Right renal cortex interstitium (tissue), 3 donors: ENCODE measurements at regions not wholly inside any gene's neighbourhood (a gene's known extent, or its start where the extent isn't known, plus 50 kb on each side); places are given as distances from the start of the nearest gene placed in this dataset.
"Not testable (repeated sequence)": the region's sequence is repeated elsewhere in the genome, so short reads cannot be mapped to it uniquely, and the experiment has no call there.

Experiments
- DNase-seq, 3 donors: peaks; one replicate each; pipeline ENCODE4 v3.0.0-alpha.2; 2013; ENCODE audit warnings: low read depth in 3 of 3, low spot score in 2 of 3

GRCh38 chr12:24386836-24387235, 437.4 kb upstream of the SOX5 start:
- no peak for DNase-seq

- DNase-seq: no peak
Observed at GRCh38 chr12:24381790-24382189, 432.3 kb upstream of the SOX5 start.

- DNase-seq: no peak
Observed at GRCh38 chr12:24379861-24380521, 430.5 kb upstream of the SOX5 start.

- DNase-seq: no peak
Observed at GRCh38 chr12:24379433-24379832, 430.0 kb upstream of the SOX5 start.

GRCh38 chr12:24378548-24379407, 429.3 kb upstream of the SOX5 start:
- DNase-seq: peak; percentile 30 to 53 (median 39)

GRCh38 chr12:24374452-24374851, 425.0 kb upstream of the SOX5 start:
- no peak for DNase-seq

- DNase-seq: no peak
Observed at GRCh38 chr12:24373004-24373403, 423.5 kb upstream of the SOX5 start.

DNA sequence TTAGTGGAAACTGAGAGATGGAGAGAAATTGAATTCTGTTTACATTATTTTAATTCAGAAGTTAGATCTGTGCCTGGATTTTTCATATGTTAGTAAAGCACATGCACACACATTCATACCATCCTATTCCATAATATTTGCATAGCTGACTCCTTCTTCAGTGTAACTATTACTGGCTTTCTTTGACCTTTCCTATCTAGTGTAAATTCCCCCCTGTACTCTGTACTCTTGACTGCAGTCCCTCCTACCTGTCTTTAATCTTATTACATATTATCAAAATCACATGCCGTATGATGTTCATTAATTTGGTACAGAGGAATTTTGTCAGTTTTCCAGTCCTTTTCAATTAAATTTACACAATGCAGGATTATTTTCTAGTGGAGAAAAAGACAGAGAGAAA, 417.0 kb upstream of the SOX5 start:
- no peak for DNase-seq

DNA sequence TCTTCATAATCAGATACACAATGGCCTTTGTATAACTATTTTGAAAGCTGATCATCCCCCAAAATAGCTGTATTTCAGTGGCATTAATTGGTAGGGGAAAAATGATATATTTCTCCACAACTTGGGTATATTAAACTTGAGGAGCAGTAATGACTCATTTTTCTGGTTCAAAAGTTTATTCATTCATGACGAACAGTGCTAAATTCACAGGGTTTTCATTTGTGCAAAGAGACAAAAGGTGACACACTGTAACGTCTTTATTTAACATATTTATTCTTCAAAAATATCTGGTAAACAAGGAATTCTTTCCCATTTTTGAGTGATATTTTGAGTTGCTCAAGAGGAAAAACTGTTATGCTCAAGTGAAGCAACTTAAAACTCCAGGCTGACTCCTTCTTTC, 415.5 kb upstream of the SOX5 start:
- DNase-seq: no peak

DNA sequence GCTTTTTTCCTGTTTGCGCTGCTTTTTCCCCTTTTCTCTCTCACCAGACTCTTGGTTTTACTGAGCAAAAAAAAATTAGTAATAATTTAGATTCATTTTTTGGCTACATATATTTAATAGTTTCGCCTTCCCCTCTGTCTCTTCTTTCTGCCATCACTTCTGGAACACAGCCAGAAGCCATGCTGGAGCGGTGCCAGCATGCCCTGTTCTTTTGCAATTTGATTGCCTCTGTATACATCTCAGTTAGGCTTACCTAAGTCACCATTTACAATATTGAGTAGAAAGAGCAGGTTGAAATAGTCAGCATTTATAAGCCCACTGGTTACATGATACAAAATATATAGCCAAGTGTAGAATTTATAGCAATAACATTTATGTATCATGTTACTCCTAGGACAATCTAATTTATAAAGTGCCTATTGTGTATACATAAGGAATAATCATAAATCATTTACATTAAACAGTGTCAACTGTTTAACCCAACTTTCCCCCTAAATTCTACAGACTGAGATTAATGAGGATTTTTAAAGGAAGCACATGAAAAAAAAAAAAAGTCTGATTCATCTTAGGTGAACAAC, 413.8 kb upstream of the SOX5 start:
- DNase-seq: no peak

GRCh38 chr12:24361877-24362580, 412.6 kb upstream of the SOX5 start:
- no peak for DNase-seq

DNA sequence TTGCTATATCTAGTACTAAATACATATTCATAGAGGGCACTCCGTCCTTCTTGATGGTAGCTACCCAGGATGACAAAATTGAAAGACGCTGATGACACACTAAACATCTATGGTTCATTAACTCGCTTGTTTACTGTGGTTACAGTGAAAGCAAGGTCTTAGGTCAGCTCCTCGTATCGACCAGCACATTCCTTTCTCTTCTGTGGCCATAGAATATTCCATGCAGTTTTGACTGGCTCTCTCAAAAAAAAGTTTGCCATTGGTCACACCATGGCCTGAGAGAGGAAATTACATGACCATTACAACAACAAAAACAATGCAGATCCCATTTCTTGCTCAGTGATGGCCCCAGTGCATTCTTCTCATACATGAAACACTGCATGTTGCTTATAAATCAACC, 411.4 kb upstream of the SOX5 start:
- no peak for DNase-seq

- no peak for DNase-seq
Observed at GRCh38 chr12:24360461-24360860, 411.0 kb upstream of the SOX5 start.

DNA sequence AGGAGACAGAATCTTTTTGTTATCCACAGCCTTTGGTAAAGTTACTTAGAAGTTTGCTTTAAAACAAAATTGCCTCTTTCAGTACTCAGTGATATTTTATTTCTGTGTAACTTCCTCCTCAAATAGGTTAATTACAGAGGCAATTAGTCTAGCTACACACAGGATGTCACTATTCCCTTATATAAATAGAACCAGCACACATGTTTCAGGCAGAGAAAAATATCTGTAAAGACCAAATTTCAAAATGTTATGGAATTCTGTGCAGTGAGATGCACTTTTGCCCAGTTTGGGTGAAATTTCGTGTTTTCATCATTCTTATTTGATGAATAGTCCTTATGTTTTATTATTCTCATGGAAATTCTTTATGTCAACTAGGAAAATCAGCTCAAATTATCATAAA, 410.6 kb upstream of the SOX5 start:
- DNase-seq: no peak

- DNase-seq: no peak
Observed at GRCh38 chr12:24359418-24359817, 409.9 kb upstream of the SOX5 start.

- DNase-seq: no peak
Observed at GRCh38 chr12:24356240-24356804, 406.9 kb upstream of the SOX5 start.

- DNase-seq: no peak
Observed at GRCh38 chr12:24352363-24352762, 402.9 kb upstream of the SOX5 start.

- no peak for DNase-seq
Observed at GRCh38 chr12:24349051-24349799, 399.8 kb upstream of the SOX5 start.

- not testable (repeated sequence) for DNase-seq
Observed at GRCh38 chr12:24348180-24348579, 398.7 kb upstream of the SOX5 start.

GRCh38 chr12:24328261-24328660, 378.8 kb upstream of the SOX5 start:
- no peak for DNase-seq
